ENCODE measurements at regions not wholly inside any gene's neighbourhood (a gene's known extent, or its start where the extent isn't known, plus 50 kb on each side); places are given as distances from the start of the nearest gene placed in this dataset.

- TF ChIP-seq CTCF (IDR thresholded peaks at IDR 0.05): no peak
- DNase-seq (no peak), ATAC-seq (no peak)
- Histone ChIP-seq H3K4me3 (no peak overlapping the region), H3K9me3 (no peaks in the 10 kb centered on the region), H3K36me3 (ENCODE audit: insufficient read depth in 1 of 2, low read depth in 1 of 2) (no peaks in the 10 kb centered on the region), H3K27ac (no peak overlapping the region), H3K27me3 (ENCODE audit: insufficient read depth in 3 of 3, low read length in 2 of 3) (peaks cover 0 to 2% (median 0%) of the 10 kb centered on the region in 3 donors), H3K4me1 (no peaks in the 10 kb centered on the region)
- intact Hi-C loops (cut with DNase I): no loop called here
- 90 to 94% (median 93%) methylated on average over 12 of the region's 12 CpGs for WGBS, 3 donors
Observed at GRCh38 chr10:129373718-129374117, 93.3 kb upstream of the MGMT start.

GRCh38 chr10:129375171-129375570 is 91.9 kb upstream of the MGMT start:
- ATAC-seq (no peak), DNase-seq (no peak)
- intact Hi-C loops (cut with DNase I): no loop called here

GRCh38 chr10:129375912-129376311 is 91.1 kb upstream of the MGMT start:
- Histone ChIP-seq H3K27me3 (ENCODE audit: insufficient read depth in 3 of 3, low read length in 2 of 3) (peaks cover 0 to 2% (median 0%) of the 10 kb centered on the region in 3 donors), H3K27ac (no peak overlapping the region), H3K4me1 (no peaks in the 10 kb centered on the region), H3K36me3 (ENCODE audit: insufficient read depth in 1 of 2, low read depth in 1 of 2) (no peaks in the 10 kb centered on the region), H3K4me3 (no peak overlapping the region), H3K9me3 (no peaks in the 10 kb centered on the region)
- no peak for ATAC-seq
- intact Hi-C loops (cut with DNase I): no loop called here
- no peak for TF ChIP-seq CTCF (IDR thresholded peaks at IDR 0.05)
- WGBS, 3 donors: 93 to 97% (median 96%) methylated on average over 9 of the region's 9 CpGs
- no peak for DNase-seq

More at GRCh38 chr10:129375171-129375570, 91.9 kb upstream of the MGMT start:
- Histone ChIP-seq H3K27ac (no peak overlapping the region), H3K27me3 (ENCODE audit: insufficient read depth in 3 of 3, low read length in 2 of 3) (peaks cover 0 to 2% (median 0%) of the 10 kb centered on the region in 3 donors), H3K9me3 (no peaks in the 10 kb centered on the region), H3K4me3 (no peak overlapping the region), H3K36me3 (ENCODE audit: insufficient read depth in 1 of 2, low read depth in 1 of 2) (no peaks in the 10 kb centered on the region), H3K4me1 (no peaks in the 10 kb centered on the region)
- 76 to 84% (median 77%) methylated on average over 4 of the region's 4 CpGs for WGBS, 3 donors
- no peak for TF ChIP-seq CTCF (IDR thresholded peaks at IDR 0.05)

- Histone ChIP-seq H3K27me3 (ENCODE audit: insufficient read depth in 3 of 3, low read length in 2 of 3) (peaks cover 0 to 4% (median 0%) of the 10 kb centered on the region in 3 donors), H3K9me3 (no peaks in the 10 kb centered on the region)
- intact Hi-C loops (cut with DNase I): no loop called here
Observed at GRCh38 chr10:129380279-129380678, 86.8 kb upstream of the MGMT start.

More at GRCh38 chr10:129380279-129380678, 86.8 kb upstream of the MGMT start:
- no peaks in the 10 kb centered on the region for H3K4me1 ChIP-seq
- H3K27ac ChIP-seq: no peak overlapping the region
- no peak for TF ChIP-seq CTCF (IDR thresholded peaks at IDR 0.05)
- no peak overlapping the region for H3K4me3 ChIP-seq
- ATAC-seq (no peak), DNase-seq (no peak)
- 97 to 98% (median 98%) methylated on average over 5 of the region's 5 CpGs for WGBS, 3 donors
- no peaks in the 10 kb centered on the region for H3K36me3 ChIP-seq (ENCODE audit: insufficient read depth in 1 of 2, low read depth in 1 of 2)
